ENCODE measurements at regions not wholly inside any gene's neighbourhood (a gene's known extent, or its start where the extent isn't known, plus 50 kb on each side); places are given as distances from the start of the nearest gene placed in this dataset.
A peak's percentile ranks its signal among the peaks of the same experiment; 100 is the strongest.

DNA sequence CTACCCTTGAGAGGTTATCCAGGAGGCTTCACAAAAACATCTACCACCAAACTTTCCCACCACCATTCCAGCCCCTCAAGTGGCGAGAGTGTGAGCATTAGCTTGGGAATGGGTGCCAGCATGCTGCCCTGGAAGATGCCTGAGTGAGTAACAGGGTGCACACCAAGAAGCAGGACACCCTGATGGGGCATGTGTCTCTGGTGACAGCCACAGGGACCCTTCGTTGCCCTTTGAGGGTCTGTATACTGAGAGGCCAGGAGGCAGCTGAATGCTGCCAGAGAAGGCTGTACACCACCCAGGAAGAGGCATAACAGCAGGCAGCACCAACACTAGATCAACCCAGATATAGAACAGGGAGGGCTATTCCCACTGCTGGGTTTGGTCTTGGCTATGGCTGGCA, 233.6 kb upstream of the THSD7B start:
- DNase-seq (ENCODE audit: low read depth in 1 of 2, low spot score in 1 of 2) (no peak), FAIRE-seq (no peak)
- no peak for TF ChIP-seq RCOR1 (IDR thresholded peaks at IDR 0.05; ENCODE audit: low read depth, low read length)
- no peak for TF ChIP-seq CBX8 (IDR thresholded peaks at IDR 0.05)
- TF ChIP-seq HEYL (CRISPR knock-in tag; IDR thresholded peaks at IDR 0.05) = no peak
- no peak for TF ChIP-seq ELK1 (IDR thresholded peaks at IDR 0.05; ENCODE audit: low read depth, low read length)
- no peak for TF ChIP-seq CBX2 (IDR thresholded peaks at IDR 0.05; ENCODE audit: borderline replicate concordance, low read depth)
- TF ChIP-seq PHF8 (IDR thresholded peaks at IDR 0.05; ENCODE audit: borderline replicate concordance, low read depth) = no peak
- no peak for TF ChIP-seq JUNB (IDR thresholded peaks at IDR 0.05)
- no peak for TF ChIP-seq REST (IDR thresholded peaks at IDR 0.05)
- no peak for TF ChIP-seq NPAS2 (CRISPR knock-in tag; IDR thresholded peaks at IDR 0.05; ENCODE audit: borderline replicate concordance)
- no peak for TF ChIP-seq MAFK (IDR thresholded peaks at IDR 0.05; ENCODE audit: partially characterized antibody)
- TF ChIP-seq SMC3 (IDR thresholded peaks at IDR 0.05) = no peak
- no peak for TF ChIP-seq ATOH8 (CRISPR knock-in tag; IDR thresholded peaks at IDR 0.05; ENCODE audit: low read depth)

DNA sequence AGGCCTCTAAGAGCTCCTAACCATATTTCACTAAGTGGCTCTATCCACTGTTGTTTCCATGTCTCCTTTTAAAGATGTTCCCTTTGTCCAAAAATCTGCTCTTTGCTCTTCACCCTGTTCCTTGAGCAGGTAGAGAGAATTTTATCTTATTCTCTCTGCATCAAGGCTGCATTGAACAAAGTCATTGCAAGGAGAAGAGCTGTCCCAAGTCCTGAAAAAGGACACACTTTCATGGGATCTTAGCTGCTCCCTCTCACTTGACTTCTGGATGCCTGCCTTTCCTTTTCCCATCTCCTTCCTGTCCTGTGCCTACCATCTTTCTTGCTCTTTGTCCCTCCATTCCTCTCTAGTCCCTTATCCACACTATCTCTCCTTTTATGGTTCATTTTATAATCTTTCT, 235.2 kb upstream of the THSD7B start:
- FAIRE-seq (no peak), ATAC-seq (no peak)
- CTCF ChIA-PET = no interaction called here

More for the DNA sequence above, 233.6 kb upstream of the THSD7B start:
- ATAC-seq = no peak
- Histone ChIP-seq H3K9me3 (no peaks in the 10 kb centered on the region), H3K4me3 (no peak overlapping the region), H3K4me1 (no peaks in the 10 kb centered on the region), H3K4me2 (no peak overlapping the region), H3K27ac (no peak overlapping the region)
- WGBS (ENCODE audit: missing lambda C conversion rate) = 0% methylated on average over 2 of the region's 2 CpGs
- CTCF ChIA-PET = no interaction called here
- POLR2A ChIA-PET = no interaction called here

More for the DNA sequence above, 235.2 kb upstream of the THSD7B start:
- Histone ChIP-seq H3K27ac (no peak overlapping the region), H3K4me2 (no peak overlapping the region), H3K4me1 (no peaks in the 10 kb centered on the region), H3K4me3 (no peak overlapping the region), H3K9me3 (no peaks in the 10 kb centered on the region)
- TF ChIP-seq, protein P1, sequence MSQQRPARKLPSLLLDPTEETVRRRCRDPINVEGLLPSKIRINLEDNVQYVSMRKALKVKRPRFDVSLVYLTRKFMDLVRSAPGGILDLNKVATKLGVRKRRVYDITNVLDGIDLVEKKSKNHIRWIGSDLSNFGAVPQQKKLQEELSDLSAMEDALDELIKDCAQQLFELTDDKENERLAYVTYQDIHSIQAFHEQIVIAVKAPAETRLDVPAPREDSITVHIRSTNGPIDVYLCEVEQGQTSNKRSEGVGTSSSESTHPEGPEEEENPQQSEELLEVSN (IDR thresholded peaks at IDR 0.05; ENCODE audit: borderline replicate concordance, low read depth) = no peak
- TF ChIP-seq REST (IDR thresholded peaks at IDR 0.05) = peak; percentile 40; the same call in 1 of the 2 replicates
- no peak for DNase-seq (ENCODE audit: low read depth in 1 of 2, low spot score in 1 of 2)
- POLR2A ChIA-PET = interaction anchor here (0.6 kb wide), 1 partner anchor 90 kb away, joined by 3 read pairs; no protein-coding TSS in a partner anchor

All from A549 (cell line).